ENCODE measurements at regions not wholly inside any gene's neighbourhood (a gene's known extent, or its start where the extent isn't known, plus 50 kb on each side); places are given as distances from the start of the nearest gene placed in this dataset.

DNA sequence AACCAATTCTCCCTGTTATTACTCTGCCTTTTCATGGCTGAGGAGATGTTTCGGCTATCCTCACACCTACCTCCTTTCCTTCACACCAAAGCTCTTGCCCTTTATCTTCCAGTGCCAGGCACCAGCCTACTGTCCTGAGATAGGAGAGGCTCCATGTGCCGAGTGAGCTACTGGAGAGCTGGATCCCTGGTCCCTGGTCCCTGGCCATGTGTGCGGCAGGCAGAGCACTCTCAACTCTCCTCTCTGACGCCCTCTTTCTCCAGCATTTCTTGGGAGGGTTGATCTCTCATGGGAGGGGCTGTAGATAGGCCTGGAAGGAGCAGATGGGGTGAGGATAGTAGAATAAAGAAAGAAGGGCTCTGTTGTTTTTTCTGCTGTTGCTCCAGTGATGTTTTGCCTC is 277.1 kb upstream of the UMPS start:
- DNase-seq (ENCODE audit: low spot score in 2 of 2), result no peak
- Histone ChIP-seq H3K27me3 (no peaks in the 10 kb centered on the region), H3K4me1 (no peaks in the 10 kb centered on the region), H3K36me3 (no peaks in the 10 kb centered on the region), H3K4me3 (no peak overlapping the region), H3K9me3 (no peaks in the 10 kb centered on the region), H3K27ac (no peak overlapping the region)
- intact Hi-C loops (cut with DNase I; ENCODE audit: low total_unique reads), result no loop called here
- TF ChIP-seq POLR2AphosphoS5 (IDR thresholded peaks at IDR 0.05) (no peak), POLR2A (IDR thresholded peaks at IDR 0.05) (no peak)
- TF ChIP-seq, protein P1, sequence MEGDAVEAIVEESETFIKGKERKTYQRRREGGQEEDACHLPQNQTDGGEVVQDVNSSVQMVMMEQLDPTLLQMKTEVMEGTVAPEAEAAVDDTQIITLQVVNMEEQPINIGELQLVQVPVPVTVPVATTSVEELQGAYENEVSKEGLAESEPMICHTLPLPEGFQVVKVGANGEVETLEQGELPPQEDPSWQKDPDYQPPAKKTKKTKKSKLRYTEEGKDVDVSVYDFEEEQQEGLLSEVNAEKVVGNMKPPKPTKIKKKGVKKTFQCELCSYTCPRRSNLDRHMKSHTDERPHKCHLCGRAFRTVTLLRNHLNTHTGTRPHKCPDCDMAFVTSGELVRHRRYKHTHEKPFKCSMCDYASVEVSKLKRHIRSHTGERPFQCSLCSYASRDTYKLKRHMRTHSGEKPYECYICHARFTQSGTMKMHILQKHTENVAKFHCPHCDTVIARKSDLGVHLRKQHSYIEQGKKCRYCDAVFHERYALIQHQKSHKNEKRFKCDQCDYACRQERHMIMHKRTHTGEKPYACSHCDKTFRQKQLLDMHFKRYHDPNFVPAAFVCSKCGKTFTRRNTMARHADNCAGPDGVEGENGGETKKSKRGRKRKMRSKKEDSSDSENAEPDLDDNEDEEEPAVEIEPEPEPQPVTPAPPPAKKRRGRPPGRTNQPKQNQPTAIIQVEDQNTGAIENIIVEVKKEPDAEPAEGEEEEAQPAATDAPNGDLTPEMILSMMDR (IDR thresholded peaks at IDR 0.05), result no peak

DNA sequence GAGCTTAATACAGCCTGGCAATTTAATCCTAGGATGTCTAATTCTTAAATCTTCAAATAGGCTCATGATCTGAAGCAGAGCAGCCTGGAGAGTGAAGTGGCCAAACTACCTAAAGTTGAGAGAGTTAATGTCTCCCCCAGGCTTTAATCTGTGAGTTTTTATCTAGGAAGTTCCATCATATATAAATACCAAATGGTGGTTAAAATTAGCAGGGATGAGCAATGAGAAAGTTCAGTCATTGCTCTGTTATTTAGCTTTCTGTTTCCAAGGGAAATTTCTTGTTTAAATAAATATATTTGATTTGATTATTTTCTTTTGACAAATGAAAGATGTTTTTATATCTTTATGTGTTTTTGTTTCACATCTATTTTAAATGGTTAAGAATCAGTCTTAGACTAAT is 274.4 kb upstream of the UMPS start:
- Histone ChIP-seq H3K36me3 (no peaks in the 10 kb centered on the region), H3K9me3 (no peaks in the 10 kb centered on the region), H3K4me3 (no peak overlapping the region), H3K4me1 (no peaks in the 10 kb centered on the region), H3K27ac (no peak overlapping the region), H3K27me3 (no peaks in the 10 kb centered on the region)
- DNase-seq (ENCODE audit: low spot score in 2 of 2), result no peak
- TF ChIP-seq, protein P1 (IDR thresholded peaks at IDR 0.05), result no peak
- TF ChIP-seq POLR2AphosphoS5 (IDR thresholded peaks at IDR 0.05) (no peak), POLR2A (IDR thresholded peaks at IDR 0.05) (no peak)
- intact Hi-C loops (cut with DNase I; ENCODE audit: low total_unique reads), result no loop called here

DNA sequence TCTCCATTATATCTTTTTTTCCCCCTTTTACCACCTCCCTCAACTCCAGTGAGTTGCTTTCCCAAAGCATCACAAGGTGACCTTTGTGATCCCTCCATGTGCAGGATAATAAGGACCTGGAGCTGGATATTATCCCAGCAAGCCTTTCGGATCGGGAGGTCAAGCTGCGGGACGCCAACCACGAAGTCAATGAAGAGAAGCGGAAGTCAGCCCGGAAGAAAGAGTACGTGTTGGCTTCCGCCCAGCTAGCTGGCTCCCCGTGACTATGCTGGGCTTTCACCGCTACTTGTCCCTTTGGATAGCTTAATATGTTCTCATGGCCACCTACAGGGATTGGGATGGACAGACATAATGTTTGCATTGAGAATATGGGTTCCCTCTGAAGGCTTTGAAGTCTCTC is 273.7 kb upstream of the UMPS start:
- Histone ChIP-seq H3K4me1 (no peaks in the 10 kb centered on the region), H3K36me3 (no peaks in the 10 kb centered on the region), H3K9me3 (no peaks in the 10 kb centered on the region), H3K4me3 (no peak overlapping the region), H3K27me3 (no peaks in the 10 kb centered on the region), H3K27ac (no peak overlapping the region)
- intact Hi-C loops (cut with DNase I; ENCODE audit: low total_unique reads), result no loop called here
- TF ChIP-seq POLR2AphosphoS5 (IDR thresholded peaks at IDR 0.05), result no peak
- TF ChIP-seq, protein P1 (IDR thresholded peaks at IDR 0.05), result no peak
- TF ChIP-seq POLR2A (IDR thresholded peaks at IDR 0.05), result no peak
- no peak for DNase-seq (ENCODE audit: low spot score in 2 of 2)

DNA sequence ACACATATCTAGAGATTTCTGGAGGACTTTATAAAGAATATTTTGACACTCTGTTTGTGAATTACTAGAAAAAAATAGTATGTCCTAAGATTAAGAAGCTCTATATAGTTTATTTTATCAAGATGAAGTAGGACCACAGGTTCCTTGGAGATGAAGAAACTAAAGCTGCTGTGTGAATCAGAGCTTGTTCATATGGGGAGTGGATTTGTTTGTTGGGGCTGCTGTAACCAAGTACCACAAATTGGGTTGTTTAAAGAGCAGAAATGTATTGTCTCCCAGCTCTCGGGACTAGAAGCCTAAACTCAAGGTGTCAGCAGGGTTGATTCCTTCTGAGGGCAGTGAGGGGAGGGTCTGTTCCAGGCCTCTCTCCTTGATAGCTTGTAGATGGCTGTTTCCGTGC is 270.6 kb upstream of the UMPS start:
- no peak overlapping the region for H3K27ac ChIP-seq
- TF ChIP-seq POLR2AphosphoS5 (IDR thresholded peaks at IDR 0.05), result no peak
- TF ChIP-seq, protein P1 (IDR thresholded peaks at IDR 0.05), result no peak
- no peak for TF ChIP-seq POLR2A (IDR thresholded peaks at IDR 0.05)
- DNase-seq (ENCODE audit: low spot score in 2 of 2), result no peak
- no peaks in the 10 kb centered on the region for H3K9me3 ChIP-seq
- no peaks in the 10 kb centered on the region for H3K36me3 ChIP-seq
- no peak overlapping the region for H3K4me3 ChIP-seq
- no peaks in the 10 kb centered on the region for H3K27me3 ChIP-seq
- no peaks in the 10 kb centered on the region for H3K4me1 ChIP-seq
- intact Hi-C loops (cut with DNase I; ENCODE audit: low total_unique reads), result no loop called here

DNA sequence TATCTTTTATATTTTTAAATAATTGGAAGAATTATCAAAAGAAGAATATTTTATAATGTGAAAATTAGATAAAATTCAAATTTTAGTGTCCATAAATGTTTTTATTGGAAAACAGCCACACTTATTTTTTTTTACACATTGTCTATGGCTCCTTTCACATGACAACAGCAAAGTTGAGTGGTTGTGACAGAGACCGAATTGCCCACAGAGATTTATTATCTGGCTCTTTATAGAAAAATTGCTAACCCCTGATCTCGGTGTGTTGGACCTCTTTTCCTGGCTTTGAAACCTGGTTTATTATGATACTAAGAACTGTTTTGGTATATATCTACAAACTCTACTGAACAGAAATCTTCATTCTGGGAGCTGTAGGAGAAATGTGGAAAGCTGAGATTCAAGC is 269.1 kb upstream of the UMPS start:
- Histone ChIP-seq H3K36me3 (no peaks in the 10 kb centered on the region), H3K27me3 (no peaks in the 10 kb centered on the region), H3K4me3 (no peak overlapping the region), H3K4me1 (no peaks in the 10 kb centered on the region), H3K27ac (no peak overlapping the region), H3K9me3 (no peaks in the 10 kb centered on the region)
- no peak for DNase-seq (ENCODE audit: low spot score in 2 of 2)
- intact Hi-C loops (cut with DNase I; ENCODE audit: low total_unique reads), result no loop called here
- TF ChIP-seq, protein P1 (IDR thresholded peaks at IDR 0.05), result no peak
- TF ChIP-seq POLR2AphosphoS5 (IDR thresholded peaks at IDR 0.05) (no peak), POLR2A (IDR thresholded peaks at IDR 0.05) (no peak)
